Vagina (tissue), 2 donors: ENCODE measurements at regions not wholly inside any gene's neighbourhood (a gene's known extent, or its start where the extent isn't known, plus 50 kb on each side); places are given as distances from the start of the nearest gene placed in this dataset.

Source experiments
- DNase-seq, 2 donors: peaks; one replicate each; pipeline ENCODE4 v3.0.0-alpha.2; 2017; ENCODE audit errors: extremely low spot score in 2 of 2
- H3K27ac ChIP-seq: fragments of 200-600 bp; sonication (generic); one replicate; pipeline ENCODE4 v1.5.1; 2019
- H3K27me3 ChIP-seq: fragments of 200-600 bp; sonication (generic); one replicate; pipeline ENCODE4 v1.5.1; 2019
- H3K36me3 ChIP-seq, 2 donors: fragments of 200-600 bp; sonication (generic); one replicate each; pipeline ENCODE4 v1.5.1; 2017 to 2019
- H3K4me1 ChIP-seq: fragments of 200-600 bp; sonication (generic); one replicate; pipeline ENCODE4 v1.5.1; 2019
- H3K4me3 ChIP-seq, 2 donors: fragments of 200-600 bp; sonication (generic); 1 replicate in 1 of 2; 2 replicates in 1 of 2; pipeline ENCODE4 v1.5.1; 2016 to 2019
- H3K9me3 ChIP-seq: fragments of 200-600 bp; sonication (generic); one replicate; pipeline ENCODE4 v1.5.1; 2019
- POLR2A ChIP-seq, 2 donors: fragments of 450-650 bp; IDR thresholded peaks; one replicate each; pipeline ENCODE4 v1.6.1; 2017; ENCODE audit warnings: antibody characterized with exemption in 2 of 2, mild to moderate bottlenecking in 2 of 2, moderate library complexity in 2 of 2
- POLR2AphosphoS5 ChIP-seq, 2 donors: sonication (generic); formaldehyde crosslinking; IDR thresholded peaks; one replicate each; pipeline ENCODE4 v1.9.0; 2017; ENCODE audit warnings: antibody characterized with exemption in 2 of 2, mild to moderate bottlenecking in 2 of 2, low read depth in 1 of 2; ENCODE audit not compliant: insufficient read depth in 1 of 2
- intact Hi-C: fragments of 100-400 bp; cut with DNase I; formaldehyde crosslinking; loops from one replicate; pipeline ENCODE4 v1.15.1; 2023
- TF ChIP-seq, protein P1 (sequence below), 3 experiments: fragments of 450-650 bp in 2 of 3; fragments of 200-600 bp in 1 of 3; sonication (generic) in 1 of 3; IDR thresholded peaks; one replicate each; pipeline ENCODE4 v1.5.1; 2017 to 2019; ENCODE audit warnings: antibody characterized with exemption in 3 of 3, mild to moderate bottlenecking in 2 of 3, moderate library complexity in 2 of 3

DNA sequence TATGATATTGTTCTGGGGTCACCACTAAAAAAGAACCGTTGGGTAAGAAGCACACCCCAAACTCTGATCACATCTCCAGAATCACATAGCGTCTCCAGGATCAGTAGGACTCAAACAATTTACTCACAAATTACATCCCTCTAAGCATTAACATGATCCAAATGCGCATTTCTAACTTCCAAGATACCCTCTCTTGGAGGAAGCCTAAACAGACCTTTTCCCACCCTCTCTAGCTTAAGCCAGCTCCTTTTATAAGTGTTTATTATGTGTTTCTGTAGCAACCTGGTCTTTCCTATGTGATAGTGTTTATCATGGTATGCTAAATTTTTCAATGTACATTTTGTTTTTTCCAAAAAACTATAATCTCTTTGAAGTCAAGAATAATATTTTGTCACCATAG is 1846.5 kb downstream of the OLFM4 start:
- H3K27ac ChIP-seq, result no peak overlapping the region
- H3K4me1 ChIP-seq, result no peaks in the 10 kb centered on the region
- H3K36me3 ChIP-seq, result no peaks in the 10 kb centered on the region
- H3K27me3 ChIP-seq, result no peaks in the 10 kb centered on the region
- H3K9me3 ChIP-seq, result no peaks in the 10 kb centered on the region
- TF ChIP-seq, protein P1, sequence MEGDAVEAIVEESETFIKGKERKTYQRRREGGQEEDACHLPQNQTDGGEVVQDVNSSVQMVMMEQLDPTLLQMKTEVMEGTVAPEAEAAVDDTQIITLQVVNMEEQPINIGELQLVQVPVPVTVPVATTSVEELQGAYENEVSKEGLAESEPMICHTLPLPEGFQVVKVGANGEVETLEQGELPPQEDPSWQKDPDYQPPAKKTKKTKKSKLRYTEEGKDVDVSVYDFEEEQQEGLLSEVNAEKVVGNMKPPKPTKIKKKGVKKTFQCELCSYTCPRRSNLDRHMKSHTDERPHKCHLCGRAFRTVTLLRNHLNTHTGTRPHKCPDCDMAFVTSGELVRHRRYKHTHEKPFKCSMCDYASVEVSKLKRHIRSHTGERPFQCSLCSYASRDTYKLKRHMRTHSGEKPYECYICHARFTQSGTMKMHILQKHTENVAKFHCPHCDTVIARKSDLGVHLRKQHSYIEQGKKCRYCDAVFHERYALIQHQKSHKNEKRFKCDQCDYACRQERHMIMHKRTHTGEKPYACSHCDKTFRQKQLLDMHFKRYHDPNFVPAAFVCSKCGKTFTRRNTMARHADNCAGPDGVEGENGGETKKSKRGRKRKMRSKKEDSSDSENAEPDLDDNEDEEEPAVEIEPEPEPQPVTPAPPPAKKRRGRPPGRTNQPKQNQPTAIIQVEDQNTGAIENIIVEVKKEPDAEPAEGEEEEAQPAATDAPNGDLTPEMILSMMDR (IDR thresholded peaks at IDR 0.05), result no peak
- TF ChIP-seq POLR2A (IDR thresholded peaks at IDR 0.05) (no peak), POLR2AphosphoS5 (IDR thresholded peaks at IDR 0.05; ENCODE audit: insufficient read depth in 1 of 2, low read depth in 1 of 2) (no peak)
- H3K4me3 ChIP-seq, result no peak overlapping the region
- intact Hi-C loops, result no loop called here
- DNase-seq, result no peak

DNA sequence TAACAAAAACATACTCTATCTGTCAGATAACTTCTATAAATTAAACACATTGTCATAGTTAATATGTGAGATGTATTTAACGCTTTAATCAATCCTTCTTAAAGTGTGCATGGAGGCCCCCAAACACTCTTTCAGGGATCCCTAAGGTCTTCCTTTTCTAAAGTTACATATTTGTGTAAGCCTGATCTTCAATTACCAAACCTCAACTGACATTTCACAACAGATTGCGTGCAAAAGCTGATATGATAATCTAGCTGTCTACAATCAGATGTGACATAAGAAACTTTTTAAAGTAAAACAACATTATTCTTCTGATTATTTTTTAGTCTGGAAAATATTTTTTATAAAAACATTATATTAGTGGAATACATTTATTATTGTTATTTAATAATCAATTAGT is 1850.4 kb downstream of the OLFM4 start:
- intact Hi-C loops, result no loop called here
- Histone ChIP-seq H3K4me1 (no peaks in the 10 kb centered on the region), H3K4me3 (no peak overlapping the region), H3K36me3 (no peaks in the 10 kb centered on the region), H3K9me3 (no peaks in the 10 kb centered on the region), H3K27me3 (no peaks in the 10 kb centered on the region), H3K27ac (no peak overlapping the region)
- no peak for DNase-seq
- no peak for TF ChIP-seq POLR2AphosphoS5 (IDR thresholded peaks at IDR 0.05; ENCODE audit: insufficient read depth in 1 of 2, low read depth in 1 of 2)
- TF ChIP-seq POLR2A (IDR thresholded peaks at IDR 0.05), result no peak
- TF ChIP-seq, protein P1 (IDR thresholded peaks at IDR 0.05), result no peak

DNA sequence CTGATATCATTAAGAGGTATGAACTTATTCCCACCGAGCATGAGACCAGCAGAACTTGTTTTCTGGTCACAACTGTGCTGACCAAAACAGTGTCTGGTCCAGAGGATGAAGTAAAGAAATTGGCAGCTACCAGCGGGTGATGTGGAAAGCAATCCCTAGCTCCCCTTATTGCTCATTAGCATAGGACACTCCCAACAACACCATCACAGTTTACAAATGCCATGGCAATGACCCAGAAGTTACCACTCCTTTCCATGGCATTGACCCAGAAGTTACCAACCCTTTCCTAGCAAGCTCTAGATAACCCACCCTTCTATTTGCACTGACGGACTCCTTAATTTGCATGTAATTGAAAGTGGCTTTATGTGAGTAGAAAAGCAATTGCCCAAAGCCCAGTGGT is 1856.1 kb downstream of the OLFM4 start:
- DNase-seq, result no peak
- no peak overlapping the region for H3K4me3 ChIP-seq
- no peak for TF ChIP-seq POLR2AphosphoS5 (IDR thresholded peaks at IDR 0.05; ENCODE audit: insufficient read depth in 1 of 2, low read depth in 1 of 2)
- TF ChIP-seq, protein P1 (IDR thresholded peaks at IDR 0.05), result no peak
- no peak for TF ChIP-seq POLR2A (IDR thresholded peaks at IDR 0.05)
- H3K27ac ChIP-seq, result no peak overlapping the region
- no peaks in the 10 kb centered on the region for H3K9me3 ChIP-seq
- H3K27me3 ChIP-seq, result no peaks in the 10 kb centered on the region
- H3K4me1 ChIP-seq, result no peaks in the 10 kb centered on the region
- no peaks in the 10 kb centered on the region for H3K36me3 ChIP-seq
- intact Hi-C loops, result no loop called here

DNA sequence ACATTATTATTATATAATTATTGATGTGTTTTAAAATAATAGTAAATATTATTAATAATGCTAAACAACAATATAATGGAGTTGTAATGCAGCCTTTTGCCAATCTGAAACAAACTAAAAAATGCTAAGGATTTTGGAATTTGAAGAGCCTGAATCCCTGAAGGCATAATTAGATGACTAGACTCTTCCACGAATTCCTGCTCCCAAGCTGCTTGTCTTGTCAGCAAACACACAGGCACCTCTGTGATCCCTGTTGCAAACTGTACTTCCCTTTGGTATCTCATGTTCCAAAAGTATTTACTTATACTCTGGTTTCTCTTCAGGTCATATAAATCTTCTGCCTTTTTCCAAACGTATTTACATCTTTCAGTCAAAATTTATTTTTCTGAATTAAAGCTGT is 1862.4 kb downstream of the OLFM4 start:
- Histone ChIP-seq H3K4me3 (no peak overlapping the region), H3K9me3 (no peaks in the 10 kb centered on the region), H3K36me3 (no peaks in the 10 kb centered on the region), H3K27me3 (no peaks in the 10 kb centered on the region), H3K4me1 (no peaks in the 10 kb centered on the region), H3K27ac (no peak overlapping the region)
- TF ChIP-seq POLR2AphosphoS5 (IDR thresholded peaks at IDR 0.05; ENCODE audit: insufficient read depth in 1 of 2, low read depth in 1 of 2), result no peak
- TF ChIP-seq POLR2A (IDR thresholded peaks at IDR 0.05), result no peak
- TF ChIP-seq, protein P1 (IDR thresholded peaks at IDR 0.05), result no peak
- intact Hi-C loops, result no loop called here
- DNase-seq, result no peak

DNA sequence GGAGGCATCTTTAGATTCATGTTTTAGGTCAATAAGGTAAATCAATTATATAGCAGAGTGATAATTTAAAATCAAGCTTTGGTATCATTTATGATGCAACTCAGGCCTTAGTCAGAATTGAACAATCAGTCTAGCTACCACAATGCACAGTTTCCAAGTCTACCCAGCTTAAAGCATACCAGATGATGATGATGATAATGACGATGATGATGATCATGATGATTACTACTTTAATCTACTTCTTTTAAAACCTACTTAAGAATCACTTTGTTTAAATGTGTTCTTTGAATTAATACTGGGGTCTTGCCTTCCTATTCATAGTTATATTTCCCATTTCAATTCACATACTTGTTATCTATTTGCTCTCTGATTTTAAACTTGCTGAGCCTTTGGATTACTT is 1872.7 kb downstream of the OLFM4 start:
- H3K4me1 ChIP-seq, result no peaks in the 10 kb centered on the region
- no peak overlapping the region for H3K4me3 ChIP-seq
- H3K36me3 ChIP-seq, result no peaks in the 10 kb centered on the region
- H3K27me3 ChIP-seq, result no peaks in the 10 kb centered on the region
- intact Hi-C loops, result no loop called here
- no peak overlapping the region for H3K27ac ChIP-seq
- H3K9me3 ChIP-seq, result no peaks in the 10 kb centered on the region
- no peak for TF ChIP-seq POLR2AphosphoS5 (IDR thresholded peaks at IDR 0.05; ENCODE audit: insufficient read depth in 1 of 2, low read depth in 1 of 2)
- DNase-seq, result no peak

DNA sequence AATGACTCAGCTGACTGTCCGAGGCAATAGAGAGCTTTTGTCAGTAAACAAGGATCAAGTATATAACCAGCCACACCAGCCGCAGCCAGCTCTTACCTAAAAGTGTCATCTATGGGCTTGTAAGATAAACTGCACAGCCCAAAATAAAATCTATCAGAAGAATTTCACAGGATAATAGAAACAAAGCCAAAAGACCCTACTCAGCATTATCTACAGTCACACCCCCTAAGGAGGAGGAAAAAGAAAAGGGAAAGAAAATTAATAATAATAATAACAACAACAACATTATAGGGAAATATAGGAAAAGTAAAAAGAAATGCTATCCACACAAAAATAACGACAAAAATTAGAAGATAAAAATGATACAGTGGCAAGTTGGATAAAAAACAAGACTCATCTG is 1883.8 kb downstream of the OLFM4 start:
- no peaks in the 10 kb centered on the region for H3K9me3 ChIP-seq
- H3K4me3 ChIP-seq, result no peak overlapping the region
- H3K36me3 ChIP-seq, result no peaks in the 10 kb centered on the region
- no peak overlapping the region for H3K27ac ChIP-seq
- H3K27me3 ChIP-seq, result no peaks in the 10 kb centered on the region
- TF ChIP-seq, protein P1 (IDR thresholded peaks at IDR 0.05), result no peak
- TF ChIP-seq POLR2A (IDR thresholded peaks at IDR 0.05), result no peak
- TF ChIP-seq POLR2AphosphoS5 (IDR thresholded peaks at IDR 0.05; ENCODE audit: insufficient read depth in 1 of 2, low read depth in 1 of 2), result no peak
- DNase-seq, result no peak
- no peaks in the 10 kb centered on the region for H3K4me1 ChIP-seq
- intact Hi-C loops, result no loop called here
